ENCODE measurements at regions not wholly inside any gene's neighbourhood (a gene's known extent, or its start where the extent isn't known, plus 50 kb on each side); places are given as distances from the start of the nearest gene placed in this dataset.

DNA sequence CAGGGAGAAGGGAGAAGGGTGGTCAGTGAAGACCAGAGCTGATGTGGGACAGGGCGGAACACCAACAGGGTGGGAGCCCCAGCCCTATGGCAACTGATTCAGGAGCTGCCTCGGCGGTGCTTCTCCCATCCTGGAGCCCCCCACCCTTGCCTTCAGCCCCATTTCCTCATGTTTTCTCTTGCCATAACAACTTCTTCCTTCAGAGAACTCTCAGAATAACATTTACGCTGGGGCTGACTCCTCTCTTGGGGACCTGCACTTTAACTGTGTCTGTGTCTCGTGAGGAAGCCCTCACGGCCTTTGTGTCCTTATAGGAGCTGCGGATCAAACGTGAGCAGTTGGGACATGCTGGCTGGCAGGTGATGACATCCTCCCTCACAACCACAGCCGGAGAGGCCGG is 116.4 kb upstream of the SNTG2 start:
- Histone ChIP-seq H3K27ac (no peak overlapping the region), H3K9me3 (no peaks in the 10 kb centered on the region), H3K27me3 (no peaks in the 10 kb centered on the region), H3K4me3 (no peak overlapping the region), H3K36me3 (ENCODE audit: low read depth, missing control alignments) (no peaks in the 10 kb centered on the region), H3K4me1 (no peaks in the 10 kb centered on the region)
- no peak for DNase-seq
- no peak for TF ChIP-seq POLR2A (IDR thresholded peaks at IDR 0.05)
- TF ChIP-seq, protein P1, sequence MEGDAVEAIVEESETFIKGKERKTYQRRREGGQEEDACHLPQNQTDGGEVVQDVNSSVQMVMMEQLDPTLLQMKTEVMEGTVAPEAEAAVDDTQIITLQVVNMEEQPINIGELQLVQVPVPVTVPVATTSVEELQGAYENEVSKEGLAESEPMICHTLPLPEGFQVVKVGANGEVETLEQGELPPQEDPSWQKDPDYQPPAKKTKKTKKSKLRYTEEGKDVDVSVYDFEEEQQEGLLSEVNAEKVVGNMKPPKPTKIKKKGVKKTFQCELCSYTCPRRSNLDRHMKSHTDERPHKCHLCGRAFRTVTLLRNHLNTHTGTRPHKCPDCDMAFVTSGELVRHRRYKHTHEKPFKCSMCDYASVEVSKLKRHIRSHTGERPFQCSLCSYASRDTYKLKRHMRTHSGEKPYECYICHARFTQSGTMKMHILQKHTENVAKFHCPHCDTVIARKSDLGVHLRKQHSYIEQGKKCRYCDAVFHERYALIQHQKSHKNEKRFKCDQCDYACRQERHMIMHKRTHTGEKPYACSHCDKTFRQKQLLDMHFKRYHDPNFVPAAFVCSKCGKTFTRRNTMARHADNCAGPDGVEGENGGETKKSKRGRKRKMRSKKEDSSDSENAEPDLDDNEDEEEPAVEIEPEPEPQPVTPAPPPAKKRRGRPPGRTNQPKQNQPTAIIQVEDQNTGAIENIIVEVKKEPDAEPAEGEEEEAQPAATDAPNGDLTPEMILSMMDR (IDR thresholded peaks at IDR 0.05) = no peak
- intact Hi-C loops (cut with DNase I; ENCODE audit: low total_unique reads) = no loop called here
- WGBS, 2 donors = 80 to 86% methylated on average over 10 of the region's 10 CpGs

DNA sequence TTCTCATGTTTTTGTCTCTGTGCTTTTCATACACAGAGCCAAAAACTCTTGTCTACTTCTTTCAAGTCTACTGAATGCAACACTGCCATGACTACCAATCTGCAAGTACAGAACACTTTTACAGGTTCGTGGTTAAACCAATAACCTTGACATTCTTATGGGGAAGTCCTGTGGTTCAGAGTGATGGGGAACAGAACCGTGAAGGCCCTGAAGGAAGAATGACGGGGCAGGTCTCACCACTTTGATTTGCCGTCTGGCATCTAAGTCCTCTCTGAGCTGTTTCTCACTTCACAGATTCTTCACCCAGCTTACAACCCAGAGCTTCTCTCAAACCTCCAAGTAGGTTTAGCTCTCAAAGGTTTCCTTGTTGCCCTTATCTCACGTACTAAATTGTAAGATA is 117.5 kb upstream of the SNTG2 start:
- Histone ChIP-seq H3K9me3 (no peaks in the 10 kb centered on the region), H3K4me1 (no peaks in the 10 kb centered on the region), H3K27ac (no peak overlapping the region), H3K27me3 (no peaks in the 10 kb centered on the region), H3K4me3 (no peak overlapping the region), H3K36me3 (ENCODE audit: low read depth, missing control alignments) (no peaks in the 10 kb centered on the region)
- 71 to 74% methylated on average over 5 of the region's 5 CpGs for WGBS, 2 donors
- no peak for DNase-seq
- intact Hi-C loops (cut with DNase I; ENCODE audit: low total_unique reads) = no loop called here
- TF ChIP-seq, protein P1 (IDR thresholded peaks at IDR 0.05) = no peak
- no peak for TF ChIP-seq POLR2A (IDR thresholded peaks at IDR 0.05)

DNA sequence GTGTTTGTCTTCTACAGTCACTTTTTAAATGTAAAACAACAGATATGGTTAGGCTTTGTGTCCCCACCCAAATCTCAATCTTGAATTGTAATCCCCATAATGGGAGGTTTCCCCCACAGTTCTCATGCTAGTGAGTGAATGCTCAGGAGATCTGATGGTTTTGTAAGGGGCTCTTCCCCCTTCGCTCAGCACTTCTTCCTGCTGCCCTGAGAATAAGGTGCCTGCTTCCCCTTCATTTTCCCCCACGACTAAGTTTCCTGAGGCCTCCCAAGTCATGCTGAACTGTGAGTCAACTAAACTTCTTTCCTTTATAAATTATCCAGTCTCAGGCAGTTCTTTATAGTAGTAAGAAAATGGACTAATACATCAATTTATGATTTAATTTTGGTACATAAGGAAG is 118.0 kb upstream of the SNTG2 start:
- no peak overlapping the region for H3K4me3 ChIP-seq
- no peaks in the 10 kb centered on the region for H3K27me3 ChIP-seq
- intact Hi-C loops (cut with DNase I; ENCODE audit: low total_unique reads) = no loop called here
- TF ChIP-seq, protein P1 (IDR thresholded peaks at IDR 0.05) = no peak
- no peak for TF ChIP-seq POLR2A (IDR thresholded peaks at IDR 0.05)
- no peak overlapping the region for H3K27ac ChIP-seq
- no peak for DNase-seq
- H3K4me1 ChIP-seq = no peaks in the 10 kb centered on the region
- WGBS, 2 donors = 79 to 84% methylated on average over 2 of the region's 2 CpGs
- H3K9me3 ChIP-seq = no peaks in the 10 kb centered on the region
- no peaks in the 10 kb centered on the region for H3K36me3 ChIP-seq (ENCODE audit: low read depth, missing control alignments)

DNA sequence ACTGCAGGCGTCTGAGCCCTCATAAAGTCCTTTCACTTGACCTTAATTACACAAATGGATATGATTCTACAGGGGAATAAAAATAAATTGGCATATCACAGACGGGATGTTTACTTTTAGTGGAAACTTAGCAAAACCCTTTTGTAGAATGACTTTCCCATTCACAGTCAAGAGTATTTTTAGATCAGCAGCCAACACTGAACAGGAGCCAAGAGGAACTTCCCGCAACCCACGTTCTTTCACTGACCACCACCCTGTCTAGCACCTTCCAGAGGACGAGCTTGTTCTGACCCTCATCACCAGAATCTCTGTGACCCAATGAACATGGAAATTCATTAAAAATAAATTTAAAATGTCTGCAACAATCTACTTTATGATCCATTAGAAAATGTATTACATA is 119.0 kb upstream of the SNTG2 start:
- no peak overlapping the region for H3K27ac ChIP-seq
- no peaks in the 10 kb centered on the region for H3K4me1 ChIP-seq
- no peaks in the 10 kb centered on the region for H3K36me3 ChIP-seq (ENCODE audit: low read depth, missing control alignments)
- 59% methylated on average over 5 of the region's 5 CpGs for WGBS, 2 donors
- no peaks in the 10 kb centered on the region for H3K9me3 ChIP-seq
- intact Hi-C loops (cut with DNase I; ENCODE audit: low total_unique reads) = no loop called here
- TF ChIP-seq, protein P1 (IDR thresholded peaks at IDR 0.05) = no peak
- TF ChIP-seq POLR2A (IDR thresholded peaks at IDR 0.05) = no peak
- H3K27me3 ChIP-seq = no peaks in the 10 kb centered on the region
- DNase-seq = no peak
- no peak overlapping the region for H3K4me3 ChIP-seq

DNA sequence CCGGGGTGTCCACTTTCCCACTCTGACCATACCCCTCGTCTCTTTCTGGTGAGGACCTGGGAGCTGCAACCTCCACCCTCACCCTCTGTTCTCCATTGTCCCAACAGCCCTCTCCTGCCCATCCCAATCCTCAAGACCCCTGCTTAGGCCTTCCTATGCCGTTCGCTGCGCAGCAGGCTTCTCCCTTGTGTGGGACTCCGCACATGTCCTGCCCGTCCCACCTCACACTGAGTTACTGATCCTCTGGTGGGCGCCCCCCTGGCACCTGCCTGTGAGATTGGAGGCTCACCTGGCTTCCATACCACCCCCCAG is 119.5 kb upstream of the SNTG2 start:
- no peaks in the 10 kb centered on the region for H3K27me3 ChIP-seq
- no peak for DNase-seq
- no peak overlapping the region for H3K27ac ChIP-seq
- H3K9me3 ChIP-seq = no peaks in the 10 kb centered on the region
- TF ChIP-seq POLR2A (IDR thresholded peaks at IDR 0.05) = no peak
- TF ChIP-seq, protein P1 (IDR thresholded peaks at IDR 0.05) = no peak
- intact Hi-C loops (cut with DNase I; ENCODE audit: low total_unique reads) = no loop called here
- WGBS, 2 donors = 92 to 94% methylated on average over 8 of the region's 8 CpGs
- no peak overlapping the region for H3K4me3 ChIP-seq
- no peaks in the 10 kb centered on the region for H3K4me1 ChIP-seq
- no peaks in the 10 kb centered on the region for H3K36me3 ChIP-seq (ENCODE audit: low read depth, missing control alignments)
